SK-N-SH treated with all-trans-retinoic acid at 6 μM for 48 hours (cell line): ENCODE measurements at regions not wholly inside any gene's neighbourhood (a gene's known extent, or its start where the extent isn't known, plus 50 kb on each side); places are given as distances from the start of the nearest gene placed in this dataset.

Experiments
- ATAC-seq: fragments of 200-7000 bp; cut with Tn5 transposase; 3 replicates; pipeline ENCODE4 v1.9.1; 2020; ENCODE audit warnings: mild to moderate bottlenecking, moderate library complexity
- BACH2 ChIP-seq: fragments of 250-450 bp; sonication (Bioruptor Pico); IDR thresholded peaks from 2 replicates; pipeline ENCODE4 v1.9.0; 2021; ENCODE audit warnings: mild to moderate bottlenecking, borderline replicate concordance
- CSDC2 ChIP-seq: fragments of 250-450 bp; sonication (Bioruptor Pico); IDR thresholded peaks from 2 replicates; pipeline ENCODE4 v1.5.0; 2020; ENCODE audit warnings: mild to moderate bottlenecking, moderate library complexity
- CSRNP3 ChIP-seq: fragments of 250-450 bp; sonication (Bioruptor Pico); IDR thresholded peaks from 2 replicates; pipeline ENCODE4 v1.5.1; 2021; ENCODE audit warnings: mild to moderate bottlenecking, moderate library complexity
- GLIS3 ChIP-seq: fragments of 250-450 bp; sonication (Bioruptor Pico); IDR thresholded peaks from 2 replicates; pipeline ENCODE4 v1.5.0; 2020; ENCODE audit warnings: mild to moderate bottlenecking, moderate library complexity
- OSR1 ChIP-seq: fragments of 250-450 bp; sonication (Bioruptor Pico); IDR thresholded peaks from 2 replicates; pipeline ENCODE4 v1.8.0; 2022; ENCODE audit warnings: moderate library complexity, mild to moderate bottlenecking, inconsistent platforms
- PATZ1 ChIP-seq: fragments of 250-450 bp; sonication (Bioruptor Pico); IDR thresholded peaks from 2 replicates; pipeline ENCODE4 v1.8.0; 2020; ENCODE audit warnings: mild to moderate bottlenecking, moderate library complexity, borderline replicate concordance
- POU6F1 ChIP-seq: fragments of 250-450 bp; sonication (Bioruptor Pico); IDR thresholded peaks from 2 replicates; pipeline ENCODE4 v1.8.0; 2021; ENCODE audit warnings: low read depth, mild to moderate bottlenecking, moderate library complexity, borderline replicate concordance
- PPARA ChIP-seq: fragments of 250-450 bp; sonication (Bioruptor Pico); IDR thresholded peaks from 2 replicates; pipeline ENCODE4 v1.5.0; 2020; ENCODE audit warnings: mild to moderate bottlenecking, borderline replicate concordance
- RARB ChIP-seq: fragments of 250-450 bp; sonication (Bioruptor Pico); IDR thresholded peaks from 2 replicates; pipeline ENCODE4 v1.8.0; 2021; ENCODE audit warnings: mild to moderate bottlenecking, moderate library complexity
- SNAI2 ChIP-seq: fragments of 250-450 bp; sonication (Bioruptor Pico); IDR thresholded peaks from 2 replicates; pipeline ENCODE4 v1.5.0; 2020; ENCODE audit warnings: mild to moderate bottlenecking, moderate library complexity
- TCF4 ChIP-seq: fragments of 250-450 bp; sonication (Bioruptor Pico); IDR thresholded peaks from 2 replicates; pipeline ENCODE4 v1.8.0; 2021; ENCODE audit warnings: mild to moderate bottlenecking, moderate library complexity, borderline replicate concordance
- TOX ChIP-seq: fragments of 250-450 bp; sonication (Bioruptor Pico); IDR thresholded peaks from 2 replicates; pipeline ENCODE4 v1.8.0; 2021; ENCODE audit warnings: mild to moderate bottlenecking, moderate library complexity, borderline replicate concordance
- ZFP3 ChIP-seq: fragments of 250-450 bp; sonication (Bioruptor Pico); IDR thresholded peaks from 2 replicates; pipeline ENCODE4 v1.5.0; 2020; ENCODE audit warnings: mild to moderate bottlenecking, moderate library complexity
- ZFP30 ChIP-seq: fragments of 450-650 bp; formaldehyde crosslinking; IDR thresholded peaks from 2 replicates; pipeline ENCODE4 v1.5.0; 2022; ENCODE audit warnings: mild to moderate bottlenecking, moderate library complexity
- ZNF565 ChIP-seq: fragments of 450-650 bp; formaldehyde crosslinking; conservative IDR thresholded peaks from 2 replicates; pipeline ENCODE4 v1.5.0; 2020; ENCODE audit warnings: low read depth, mild to moderate bottlenecking, moderate library complexity
- ZNF70 ChIP-seq: fragments of 450-650 bp; formaldehyde crosslinking; IDR thresholded peaks from 2 replicates; pipeline ENCODE4 v1.5.0; 2020; ENCODE audit warnings: mild to moderate bottlenecking, moderate library complexity
- ZNF8 ChIP-seq: fragments of 450-650 bp; formaldehyde crosslinking; IDR thresholded peaks from 2 replicates; pipeline ENCODE4 v1.5.0; 2020; ENCODE audit warnings: mild to moderate bottlenecking, moderate library complexity
- TF ChIP-seq, protein P1 (sequence below): fragments of 250-450 bp; sonication (Bioruptor Pico); IDR thresholded peaks from 2 replicates; pipeline ENCODE4 v1.5.0; 2020; ENCODE audit warnings: mild to moderate bottlenecking, moderate library complexity

- ATAC-seq, result no peak
- TF ChIP-seq ZNF70 (CRISPR knock-in tag), result no peak
- TF ChIP-seq TCF4 (CRISPR knock-in tag), result no peak
- no peak for TF ChIP-seq ZFP30 (CRISPR knock-in tag)
- no peak for TF ChIP-seq RARB (CRISPR knock-in tag)
- TF ChIP-seq GLIS3, result no peak
- TF ChIP-seq SNAI2 (CRISPR knock-in tag), result no peak
- TF ChIP-seq PATZ1 (CRISPR knock-in tag), result no peak
- TF ChIP-seq, protein P1, sequence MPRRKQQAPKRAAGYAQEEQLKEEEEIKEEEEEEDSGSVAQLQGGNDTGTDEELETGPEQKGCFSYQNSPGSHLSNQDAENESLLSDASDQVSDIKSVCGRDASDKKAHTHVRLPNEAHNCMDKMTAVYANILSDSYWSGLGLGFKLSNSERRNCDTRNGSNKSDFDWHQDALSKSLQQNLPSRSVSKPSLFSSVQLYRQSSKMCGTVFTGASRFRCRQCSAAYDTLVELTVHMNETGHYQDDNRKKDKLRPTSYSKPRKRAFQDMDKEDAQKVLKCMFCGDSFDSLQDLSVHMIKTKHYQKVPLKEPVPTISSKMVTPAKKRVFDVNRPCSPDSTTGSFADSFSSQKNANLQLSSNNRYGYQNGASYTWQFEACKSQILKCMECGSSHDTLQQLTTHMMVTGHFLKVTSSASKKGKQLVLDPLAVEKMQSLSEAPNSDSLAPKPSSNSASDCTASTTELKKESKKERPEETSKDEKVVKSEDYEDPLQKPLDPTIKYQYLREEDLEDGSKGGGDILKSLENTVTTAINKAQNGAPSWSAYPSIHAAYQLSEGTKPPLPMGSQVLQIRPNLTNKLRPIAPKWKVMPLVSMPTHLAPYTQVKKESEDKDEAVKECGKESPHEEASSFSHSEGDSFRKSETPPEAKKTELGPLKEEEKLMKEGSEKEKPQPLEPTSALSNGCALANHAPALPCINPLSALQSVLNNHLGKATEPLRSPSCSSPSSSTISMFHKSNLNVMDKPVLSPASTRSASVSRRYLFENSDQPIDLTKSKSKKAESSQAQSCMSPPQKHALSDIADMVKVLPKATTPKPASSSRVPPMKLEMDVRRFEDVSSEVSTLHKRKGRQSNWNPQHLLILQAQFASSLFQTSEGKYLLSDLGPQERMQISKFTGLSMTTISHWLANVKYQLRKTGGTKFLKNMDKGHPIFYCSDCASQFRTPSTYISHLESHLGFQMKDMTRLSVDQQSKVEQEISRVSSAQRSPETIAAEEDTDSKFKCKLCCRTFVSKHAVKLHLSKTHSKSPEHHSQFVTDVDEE (CRISPR knock-in tag), result no peak
- no peak for TF ChIP-seq ZNF8 (CRISPR knock-in tag)
- TF ChIP-seq CSRNP3 (CRISPR knock-in tag), result no peak
These were observed 94.4 kb upstream of the TLE4 start for GRCh38 chr9:79477241-79477840.

DNA sequence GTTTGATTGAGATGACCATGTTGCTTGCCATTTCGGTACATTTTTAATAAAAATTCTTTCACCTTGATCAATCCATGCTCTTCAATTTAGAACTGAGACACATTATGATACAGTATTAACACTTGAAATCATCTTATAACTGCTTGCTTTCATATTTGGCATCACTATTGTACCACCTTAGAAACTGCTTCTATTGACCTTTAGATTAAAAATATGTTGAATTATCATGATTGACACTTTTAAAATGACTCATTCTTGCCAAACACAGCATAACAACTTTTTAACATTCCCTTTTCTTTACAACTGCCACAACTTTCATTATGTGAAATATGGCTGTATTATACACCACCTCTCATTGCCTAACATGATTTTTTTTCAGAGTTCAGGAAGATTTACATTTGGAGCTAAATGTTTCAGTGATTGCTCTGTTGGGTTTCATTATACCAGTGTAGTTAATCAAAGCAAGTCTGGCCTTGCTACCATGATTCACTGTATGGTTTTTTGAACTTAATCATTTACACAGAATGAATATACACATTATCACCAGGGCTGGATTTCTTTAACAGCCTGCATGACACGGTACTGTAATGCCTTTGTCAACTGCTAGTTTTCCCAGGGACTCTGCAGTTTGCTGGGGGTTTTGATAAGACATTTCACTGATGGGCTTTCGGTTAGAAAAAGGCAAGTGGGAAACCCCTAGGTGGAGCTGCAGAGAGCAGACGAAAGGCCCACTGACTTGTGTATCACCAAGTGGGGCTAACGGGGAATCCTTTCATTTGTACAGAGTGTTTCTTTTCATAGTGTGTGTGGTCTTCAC, 93.6 kb upstream of the TLE4 start:
- ATAC-seq, result peak; percentile 77

DNA sequence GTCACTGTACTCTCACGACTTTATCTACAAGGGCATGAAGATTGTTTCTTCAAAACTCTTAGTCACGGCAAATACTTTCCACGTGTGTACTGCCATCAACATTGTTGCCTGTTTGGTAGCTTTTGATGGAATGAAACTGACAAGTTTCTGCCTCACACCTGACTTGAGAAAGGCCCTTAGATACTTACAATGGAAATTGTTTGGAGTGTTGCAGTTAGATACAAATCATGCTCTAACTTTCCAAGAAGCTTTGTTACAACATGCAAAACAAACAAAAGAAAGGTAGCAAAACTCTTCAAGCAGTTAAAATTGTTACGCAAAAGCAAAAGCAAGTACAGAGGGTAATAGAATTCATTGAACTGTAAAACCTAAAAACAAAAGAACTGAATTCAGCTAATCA, 91.1 kb upstream of the TLE4 start:
- no peak for ATAC-seq
- TF ChIP-seq GLIS3, result no peak
- TF ChIP-seq SNAI2 (CRISPR knock-in tag), result no peak
- no peak for TF ChIP-seq CSDC2 (CRISPR knock-in tag)
- TF ChIP-seq TOX (CRISPR knock-in tag), result no peak
- no peak for TF ChIP-seq ZFP30 (CRISPR knock-in tag)
- no peak for TF ChIP-seq BACH2 (CRISPR knock-in tag)
- TF ChIP-seq ZNF565 (CRISPR knock-in tag), result no peak
- TF ChIP-seq, protein P1 (CRISPR knock-in tag), result no peak
- TF ChIP-seq PPARA (CRISPR knock-in tag), result no peak
- no peak for TF ChIP-seq RARB (CRISPR knock-in tag)
- no peak for TF ChIP-seq OSR1 (CRISPR knock-in tag)
- TF ChIP-seq ZNF70 (CRISPR knock-in tag), result no peak

More for the DNA sequence above, 93.6 kb upstream of the TLE4 start:
- TF ChIP-seq GLIS3 (no peak), BACH2 (CRISPR knock-in tag) (no peak), ZFP3 (no peak), POU6F1 (CRISPR knock-in tag) (no peak)
